ENCODE measurements at regions not wholly inside any gene's neighbourhood (a gene's known extent, or its start where the extent isn't known, plus 50 kb on each side); places are given as distances from the start of the nearest gene placed in this dataset.

GRCh38 chr9:129245276-129245675 lies 67.2 kb upstream of the IER5L start:
- DNase-seq = peak; percentile 51

- DNase-seq = peak; percentile 50
These were observed 65.0 kb upstream of the IER5L start for GRCh38 chr9:129242971-129243561.

- DNase-seq = no peak
These were observed 64.3 kb upstream of the IER5L start for GRCh38 chr9:129242191-129242941.

- DNase-seq = no peak
These were observed 63.7 kb upstream of the IER5L start for GRCh38 chr9:129241725-129242124.

- no peak for DNase-seq
These were observed 62.6 kb upstream of the IER5L start for GRCh38 chr9:129240581-129241211.

- no peak for DNase-seq
These were observed 62.0 kb upstream of the IER5L start for GRCh38 chr9:129239946-129240490.

- DNase-seq = no peak
These were observed 59.7 kb upstream of the IER5L start for GRCh38 chr9:129237803-129238202.

- DNase-seq = peak; percentile 76
These were observed 59.1 kb upstream of the IER5L start for GRCh38 chr9:129237164-129237611.

GRCh38 chr9:129236441-129237145 lies 58.5 kb upstream of the IER5L start:
- DNase-seq = no peak

GRCh38 chr9:129235931-129236331 lies 57.9 kb upstream of the IER5L start:
- DNase-seq = no peak

- DNase-seq = no peak
These were observed 57.2 kb upstream of the IER5L start for GRCh38 chr9:129235041-129235930.

- no peak for DNase-seq
These were observed 56.4 kb upstream of the IER5L start for GRCh38 chr9:129234491-129234890.

- DNase-seq = no peak
These were observed 55.0 kb upstream of the IER5L start for GRCh38 chr9:129232839-129233591.

GRCh38 chr9:129231759-129232158 lies 53.7 kb upstream of the IER5L start:
- no peak for DNase-seq

- DNase-seq = no peak
These were observed 53.1 kb upstream of the IER5L start for GRCh38 chr9:129231022-129231739.

- DNase-seq = no peak
These were observed 52.2 kb upstream of the IER5L start for GRCh38 chr9:129230302-129230701.

Measured in fibroblast of skin of right biceps (primary cell).